Activated T-helper 1 cell treated with anti-CD3 and anti-CD28 coated beads, Interleukin-12 subunit alpha, Interleukin-12 subunit beta, Interleukin-2, Interleukin-4 antibody, amounts not matched to agents 30 ng/mL and 10 ng/mL and 1 ng/mL, durations not matched to agents 14 hours and 24 hours and 36 hours (primary cell): ENCODE measurements at regions not wholly inside any gene's neighbourhood (a gene's known extent, or its start where the extent isn't known, plus 50 kb on each side); places are given as distances from the start of the nearest gene placed in this dataset.

ENCODE experiments used
- DNase-seq: peaks from one replicate; pipeline ENCODE4 v3.0.0; 2021; ENCODE audit warnings: low spot score
- H3K27ac Mint-ChIP-seq: one replicate; pipeline ENCODE4 v1.8.0; 2021; ENCODE audit warnings: mild to moderate bottlenecking, mixed read lengths
- H3K27me3 Mint-ChIP-seq: one replicate; pipeline ENCODE4 v1.8.0; 2022; ENCODE audit warnings: mild to moderate bottlenecking, moderate library complexity, mixed read lengths; ENCODE audit not compliant: insufficient read depth
- H3K36me3 Mint-ChIP-seq: one replicate; pipeline ENCODE4 v1.8.0; 2021; ENCODE audit warnings: low read depth, mixed read lengths
- H3K4me1 Mint-ChIP-seq: one replicate; pipeline ENCODE4 v1.8.0; 2021; ENCODE audit warnings: low read depth, mixed read lengths
- H3K4me3 Mint-ChIP-seq: one replicate; pipeline ENCODE4 v1.8.0; 2021; ENCODE audit warnings: mild to moderate bottlenecking, moderate library complexity, mixed read lengths
- H3K9me3 Mint-ChIP-seq: one replicate; pipeline ENCODE4 v1.8.0; 2021; ENCODE audit warnings: mixed read lengths
- intact Hi-C: fragments of 100-400 bp; cut with micrococcal nuclease; formaldehyde crosslinking; loops from one replicate; pipeline ENCODE4 v1.15.1; 2024

GRCh38 chrX:9260603-9261002 lies 204.3 kb upstream of the TBL1X start:
- Mint-ChIP-seq H3K27me3 (no peaks in the 10 kb centered on the region), H3K36me3 (peaks cover 7% of the 10 kb centered on the region), H3K4me1 (peaks cover 26% of the 10 kb centered on the region), H3K4me3 (no peak overlapping the region), H3K27ac (no peak overlapping the region), H3K9me3 (peaks cover 16% of the 10 kb centered on the region)
- intact Hi-C loops: no loop called here
- no peak for DNase-seq

GRCh38 chrX:9267415-9267814 lies 197.4 kb upstream of the TBL1X start:
- Mint-ChIP-seq H3K36me3 (no peaks in the 10 kb centered on the region), H3K9me3 (no peaks in the 10 kb centered on the region)

GRCh38 chrX:9269134-9269533 lies 195.7 kb upstream of the TBL1X start:
- Mint-ChIP-seq H3K27ac (no peak overlapping the region), H3K27me3 (peaks cover 6% of the 10 kb centered on the region), H3K36me3 (no peaks in the 10 kb centered on the region), H3K4me1 (no peaks in the 10 kb centered on the region), H3K4me3 (no peak overlapping the region), H3K9me3 (peaks cover 6% of the 10 kb centered on the region)
- DNase-seq: no peak
- intact Hi-C loops: no loop called here

More at GRCh38 chrX:9267415-9267814, 197.4 kb upstream of the TBL1X start:
- Mint-ChIP-seq H3K4me1 (no peaks in the 10 kb centered on the region), H3K27me3 (peaks cover 6% of the 10 kb centered on the region), H3K27ac (no peak overlapping the region), H3K4me3 (no peak overlapping the region)
- intact Hi-C loops: no loop called here
- DNase-seq: no peak

- no peak for DNase-seq
- Mint-ChIP-seq H3K27me3 (peaks cover 6% of the 10 kb centered on the region), H3K27ac (no peak overlapping the region)
These were observed 192.9 kb upstream of the TBL1X start for GRCh38 chrX:9271789-9272525.

GRCh38 chrX:9273744-9274143 lies 191.1 kb upstream of the TBL1X start:
- Mint-ChIP-seq H3K4me1 (peaks cover 3% of the 10 kb centered on the region), H3K36me3 (no peaks in the 10 kb centered on the region), H3K4me3 (no peak overlapping the region), H3K27ac (no peak overlapping the region), H3K27me3 (peaks cover 6% of the 10 kb centered on the region), H3K9me3 (peaks cover 6% of the 10 kb centered on the region)
- intact Hi-C loops: no loop called here
- DNase-seq: no peak

More at GRCh38 chrX:9271789-9272525, 192.9 kb upstream of the TBL1X start:
- intact Hi-C loops: no loop called here
- H3K36me3 Mint-ChIP-seq: no peaks in the 10 kb centered on the region
- peaks cover 6% of the 10 kb centered on the region for H3K9me3 Mint-ChIP-seq
- H3K4me1 Mint-ChIP-seq: no peaks in the 10 kb centered on the region
- no peak overlapping the region for H3K4me3 Mint-ChIP-seq

GRCh38 chrX:9278475-9279233 lies 186.2 kb upstream of the TBL1X start:
- Mint-ChIP-seq H3K27ac (peak overlapping the region; percentile 73), H3K4me3 (peak overlapping the region; percentile 57), H3K36me3 (peaks cover 6% of the 10 kb centered on the region), H3K27me3 (peaks cover 2% of the 10 kb centered on the region), H3K4me1 (peaks cover 30% of the 10 kb centered on the region), H3K9me3 (peaks cover 1% of the 10 kb centered on the region)
- no peak for DNase-seq
- intact Hi-C loops: no loop called here

- peak overlapping the region; percentile 73 for H3K27ac Mint-ChIP-seq
- intact Hi-C loops: no loop called here
- peak overlapping the region; percentile 57 for H3K4me3 Mint-ChIP-seq
These were observed 185.7 kb upstream of the TBL1X start for GRCh38 chrX:9279234-9279544.

GRCh38 chrX:9280831-9281230 lies 184.0 kb upstream of the TBL1X start:
- intact Hi-C loops: no loop called here
- peaks cover 8% of the 10 kb centered on the region for H3K36me3 Mint-ChIP-seq
- H3K4me3 Mint-ChIP-seq: no peak overlapping the region
- H3K4me1 Mint-ChIP-seq: peaks cover 42% of the 10 kb centered on the region
- H3K9me3 Mint-ChIP-seq: no peaks in the 10 kb centered on the region
- DNase-seq: no peak
- peaks cover 5% of the 10 kb centered on the region for H3K27me3 Mint-ChIP-seq
- H3K27ac Mint-ChIP-seq: no peak overlapping the region

More at GRCh38 chrX:9279234-9279544, 185.7 kb upstream of the TBL1X start:
- Mint-ChIP-seq H3K36me3 (peaks cover 6% of the 10 kb centered on the region), H3K9me3 (no peaks in the 10 kb centered on the region), H3K27me3 (peaks cover 2% of the 10 kb centered on the region), H3K4me1 (peaks cover 34% of the 10 kb centered on the region)
- no peak for DNase-seq

- DNase-seq: no peak
- intact Hi-C loops: no loop called here
- Mint-ChIP-seq H3K27me3 (peaks cover 3% of the 10 kb centered on the region), H3K4me1 (peaks cover 49% of the 10 kb centered on the region), H3K36me3 (peaks cover 8% of the 10 kb centered on the region), H3K27ac (peak overlapping the region; percentile 34), H3K4me3 (no peak overlapping the region), H3K9me3 (no peaks in the 10 kb centered on the region)
These were observed 182.5 kb upstream of the TBL1X start for GRCh38 chrX:9282325-9282724.

GRCh38 chrX:9285342-9285771 lies 179.5 kb upstream of the TBL1X start:
- H3K4me3 Mint-ChIP-seq: peak overlapping the region; percentile 37
- H3K27ac Mint-ChIP-seq: peak overlapping the region; percentile 94
- intact Hi-C loops: loop anchor here (1.0 to 2.0 kb wide), 7 partner anchors 27 to 392 kb away; no protein-coding TSS in a partner anchor
- H3K4me1 Mint-ChIP-seq: peaks cover 38% of the 10 kb centered on the region
- no peaks in the 10 kb centered on the region for H3K9me3 Mint-ChIP-seq
- DNase-seq: peak; percentile 14
- peaks cover 2% of the 10 kb centered on the region for H3K36me3 Mint-ChIP-seq
- H3K27me3 Mint-ChIP-seq: peaks cover 3% of the 10 kb centered on the region

GRCh38 chrX:9286234-9286633 lies 178.6 kb upstream of the TBL1X start:
- peaks cover 38% of the 10 kb centered on the region for H3K4me1 Mint-ChIP-seq
- H3K9me3 Mint-ChIP-seq: no peaks in the 10 kb centered on the region
- peaks cover 2% of the 10 kb centered on the region for H3K36me3 Mint-ChIP-seq
- intact Hi-C loops: no loop called here
- H3K27ac Mint-ChIP-seq: peak overlapping the region; percentile 52
- H3K4me3 Mint-ChIP-seq: no peak overlapping the region
- no peak for DNase-seq
- peaks cover 3% of the 10 kb centered on the region for H3K27me3 Mint-ChIP-seq

- intact Hi-C loops: no loop called here
- Mint-ChIP-seq H3K27me3 (peaks cover 14% of the 10 kb centered on the region), H3K9me3 (no peaks in the 10 kb centered on the region), H3K27ac (no peak overlapping the region), H3K4me1 (no peaks in the 10 kb centered on the region), H3K4me3 (no peak overlapping the region), H3K36me3 (no peaks in the 10 kb centered on the region)
- no peak for DNase-seq
These were observed 173.2 kb upstream of the TBL1X start for GRCh38 chrX:9291629-9292028.

- H3K27me3 Mint-ChIP-seq: peaks cover 14% of the 10 kb centered on the region
- H3K36me3 Mint-ChIP-seq: no peaks in the 10 kb centered on the region
- no peak overlapping the region for H3K27ac Mint-ChIP-seq
- no peaks in the 10 kb centered on the region for H3K4me1 Mint-ChIP-seq
- H3K4me3 Mint-ChIP-seq: no peak overlapping the region
- H3K9me3 Mint-ChIP-seq: no peaks in the 10 kb centered on the region
- intact Hi-C loops: no loop called here
- DNase-seq: no peak
These were observed 171.8 kb upstream of the TBL1X start for GRCh38 chrX:9293051-9293496.
